ENCODE measurements at regions not wholly inside any gene's neighbourhood (a gene's known extent, or its start where the extent isn't known, plus 50 kb on each side); places are given as distances from the start of the nearest gene placed in this dataset.
A peak's percentile ranks its signal among the peaks of the same experiment; 100 is the strongest.

GRCh38 chr5:174991847-174992246 is 267.5 kb downstream of the MSX2 start:
- intact Hi-C loops (cut with DNase I) = no loop called here
- TF ChIP-seq POLR2A (IDR thresholded peaks at IDR 0.05) = no peak
- TF ChIP-seq, protein P1, sequence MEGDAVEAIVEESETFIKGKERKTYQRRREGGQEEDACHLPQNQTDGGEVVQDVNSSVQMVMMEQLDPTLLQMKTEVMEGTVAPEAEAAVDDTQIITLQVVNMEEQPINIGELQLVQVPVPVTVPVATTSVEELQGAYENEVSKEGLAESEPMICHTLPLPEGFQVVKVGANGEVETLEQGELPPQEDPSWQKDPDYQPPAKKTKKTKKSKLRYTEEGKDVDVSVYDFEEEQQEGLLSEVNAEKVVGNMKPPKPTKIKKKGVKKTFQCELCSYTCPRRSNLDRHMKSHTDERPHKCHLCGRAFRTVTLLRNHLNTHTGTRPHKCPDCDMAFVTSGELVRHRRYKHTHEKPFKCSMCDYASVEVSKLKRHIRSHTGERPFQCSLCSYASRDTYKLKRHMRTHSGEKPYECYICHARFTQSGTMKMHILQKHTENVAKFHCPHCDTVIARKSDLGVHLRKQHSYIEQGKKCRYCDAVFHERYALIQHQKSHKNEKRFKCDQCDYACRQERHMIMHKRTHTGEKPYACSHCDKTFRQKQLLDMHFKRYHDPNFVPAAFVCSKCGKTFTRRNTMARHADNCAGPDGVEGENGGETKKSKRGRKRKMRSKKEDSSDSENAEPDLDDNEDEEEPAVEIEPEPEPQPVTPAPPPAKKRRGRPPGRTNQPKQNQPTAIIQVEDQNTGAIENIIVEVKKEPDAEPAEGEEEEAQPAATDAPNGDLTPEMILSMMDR (IDR thresholded peaks at IDR 0.05) = no peak
- Histone ChIP-seq H3K4me1 (peaks cover 0 to 24% (median 0%) of the 10 kb centered on the region in 12 donors), H3K27me3 (peaks cover 0 to 13% (median 0%) of the 10 kb centered on the region in 9 donors), H3K9me3 (no peaks in the 10 kb centered on the region), H3K27ac (peak overlapping the region in 3 of 12 donors; percentile 32 to 68 (median 33)), H3K36me3 (no peaks in the 10 kb centered on the region), H3K4me3 (no peak overlapping the region)
- no peak for DNase-seq
- no peak for ATAC-seq
- 45 to 58% (median 52%) methylated on average over 4 of the region's 4 CpGs for WGBS, 4 donors

DNA sequence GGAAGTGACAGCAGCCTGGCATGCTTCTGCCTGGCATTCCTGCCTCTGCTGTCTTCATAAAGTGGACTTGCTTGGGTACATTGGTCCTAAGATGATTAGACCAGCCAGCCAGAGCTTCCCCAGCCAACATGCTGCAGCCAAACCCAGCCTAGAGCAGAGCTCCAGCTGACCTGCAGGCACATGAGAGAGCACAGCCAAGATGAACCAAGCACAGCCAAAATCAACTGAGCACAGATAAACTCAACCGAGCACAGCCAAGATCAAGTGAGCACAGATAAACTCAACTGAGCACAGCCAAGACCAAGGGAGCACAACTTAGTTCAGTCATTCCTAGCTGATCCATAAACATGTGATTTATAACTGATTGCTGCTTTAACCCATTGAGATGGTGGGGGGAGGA is 266.5 kb downstream of the MSX2 start:
- intact Hi-C loops (cut with DNase I) = no loop called here
- H3K4me1 ChIP-seq = peaks cover 0 to 26% (median 0%) of the 10 kb centered on the region in 12 donors
- H3K4me3 ChIP-seq = no peak overlapping the region
- H3K36me3 ChIP-seq = no peaks in the 10 kb centered on the region
- 10 to 50% (median 36%) methylated on average over 1 of the region's 1 CpG for WGBS, 4 donors
- peak in 3 of 5 donors; percentile 34 to 45 (median 36) for DNase-seq
- ATAC-seq = peak; percentile 71 to 93 (median 88)
- peaks cover 0 to 13% (median 0%) of the 10 kb centered on the region in 9 donors for H3K27me3 ChIP-seq
- H3K9me3 ChIP-seq = no peaks in the 10 kb centered on the region
- peak overlapping the region in 2 of 12 donors; percentile 13 to 32 for H3K27ac ChIP-seq
- TF ChIP-seq, protein P1 (IDR thresholded peaks at IDR 0.05) = no peak
- TF ChIP-seq POLR2A (IDR thresholded peaks at IDR 0.05) = no peak

DNA sequence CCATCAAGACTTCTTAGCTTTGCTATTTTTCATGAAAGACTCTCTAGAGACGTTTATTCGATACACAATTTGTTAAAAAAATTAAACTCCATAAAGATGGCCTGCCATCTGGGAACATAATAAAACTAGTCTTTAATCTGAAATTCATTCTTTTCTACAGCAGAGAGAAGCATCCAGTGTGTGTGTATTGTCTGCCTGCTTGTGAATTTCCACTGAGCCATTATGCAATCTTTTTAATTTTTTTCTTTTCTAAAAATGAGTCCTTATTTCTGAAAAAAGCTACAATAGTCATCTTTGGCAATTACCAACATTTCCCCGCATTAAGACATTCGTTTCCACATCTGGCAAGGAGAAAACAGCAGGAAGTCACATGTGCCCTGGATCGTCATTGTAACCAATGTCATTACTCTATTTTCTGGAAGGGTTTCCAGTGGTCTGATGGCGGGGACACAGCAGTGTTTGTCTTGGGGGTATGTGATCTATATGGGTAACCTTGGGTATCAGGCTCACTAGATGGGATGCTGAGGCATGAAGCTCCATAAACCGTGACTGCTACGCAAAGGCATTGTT is 263.1 kb downstream of the MSX2 start:
- 59 to 77% (median 63%) methylated on average over 8 of the region's 8 CpGs for WGBS, 4 donors
- TF ChIP-seq, protein P1 (IDR thresholded peaks at IDR 0.05) = no peak
- H3K27me3 ChIP-seq = no peaks in the 10 kb centered on the region
- intact Hi-C loops (cut with DNase I) = no loop called here
- no peaks in the 10 kb centered on the region for H3K9me3 ChIP-seq
- peak overlapping the region in 2 of 12 donors; percentile 16 to 46 for H3K27ac ChIP-seq
- H3K36me3 ChIP-seq = no peaks in the 10 kb centered on the region
- H3K4me3 ChIP-seq = no peak overlapping the region
- H3K4me1 ChIP-seq = peaks cover 0 to 26% (median 0%) of the 10 kb centered on the region in 12 donors
- ATAC-seq (peak in 2 of 4 donors; percentile 48 to 53), DNase-seq (no peak)

DNA sequence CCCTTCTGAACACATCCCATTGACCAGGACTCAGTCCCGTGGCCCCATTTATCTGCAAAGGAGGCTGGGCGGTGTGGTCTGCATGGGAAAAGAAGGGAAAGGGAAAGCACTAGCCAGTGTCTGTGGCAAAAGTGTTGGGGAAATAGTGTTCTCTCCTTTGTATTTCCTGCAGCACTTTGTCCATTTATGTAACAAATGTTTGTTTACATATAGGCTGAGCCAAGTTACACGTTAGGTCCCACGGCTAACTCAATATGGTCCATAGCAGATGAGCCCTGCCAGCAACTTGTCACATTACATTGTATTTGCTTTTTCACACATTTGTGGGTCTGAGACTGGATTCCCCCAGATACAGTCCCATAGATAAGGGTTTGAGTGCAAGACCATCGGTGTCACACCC is 260.5 kb downstream of the MSX2 start:
- Histone ChIP-seq H3K4me1 (peaks cover 0 to 10% (median 0%) of the 10 kb centered on the region in 12 donors), H3K36me3 (no peaks in the 10 kb centered on the region), H3K27ac (no peak overlapping the region), H3K27me3 (peaks cover 0 to 4% (median 0%) of the 10 kb centered on the region in 9 donors), H3K9me3 (no peaks in the 10 kb centered on the region), H3K4me3 (no peak overlapping the region)
- intact Hi-C loops (cut with DNase I) = no loop called here
- no peak for TF ChIP-seq POLR2A (IDR thresholded peaks at IDR 0.05)
- TF ChIP-seq, protein P1 (IDR thresholded peaks at IDR 0.05) = no peak
- DNase-seq = no peak
- no peak for ATAC-seq
- 88 to 90% (median 88%) methylated on average over 5 of the region's 5 CpGs for WGBS, 4 donors

All from heart left ventricle (tissue), 16 donors.